ENCODE measurements at regions not wholly inside any gene's neighbourhood (a gene's known extent, or its start where the extent isn't known, plus 50 kb on each side); places are given as distances from the start of the nearest gene placed in this dataset.

DNA sequence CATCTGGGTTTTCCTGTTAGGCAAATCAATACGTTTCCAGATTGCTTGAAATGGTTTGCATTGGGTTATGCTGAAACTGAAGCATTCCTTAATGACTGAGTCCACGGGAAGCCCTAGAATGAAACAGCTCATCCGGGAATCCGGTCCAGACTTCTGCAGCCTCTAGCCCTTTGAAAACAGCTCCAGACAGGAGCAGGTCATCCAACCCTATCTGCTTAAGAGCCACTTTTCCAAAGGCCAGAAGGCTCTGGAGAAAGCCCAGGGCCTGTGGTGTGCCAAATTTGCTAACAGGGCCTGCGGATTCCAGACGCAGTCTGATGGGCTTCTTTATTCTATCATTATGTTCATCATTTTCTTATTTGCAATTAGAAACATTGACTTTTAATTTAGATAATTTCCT, 265.4 kb downstream of the SKIDA1 start:
- Mint-ChIP-seq H3K4me1 (ENCODE audit: low read depth, unreplicated experiment) (no peaks in the 10 kb centered on the region), H3K9me3 (ENCODE audit: unreplicated experiment) (peaks cover 3% of the 10 kb centered on the region), H3K27me3 (ENCODE audit: unreplicated experiment) (peaks cover 5% of the 10 kb centered on the region), H3K4me3 (ENCODE audit: unreplicated experiment) (no peak overlapping the region), H3K27ac (ENCODE audit: unreplicated experiment) (no peak overlapping the region), H3K36me3 (ENCODE audit: unreplicated experiment) (no peaks in the 10 kb centered on the region)
- no peak for DNase-seq
- TF ChIP-seq, protein P1, sequence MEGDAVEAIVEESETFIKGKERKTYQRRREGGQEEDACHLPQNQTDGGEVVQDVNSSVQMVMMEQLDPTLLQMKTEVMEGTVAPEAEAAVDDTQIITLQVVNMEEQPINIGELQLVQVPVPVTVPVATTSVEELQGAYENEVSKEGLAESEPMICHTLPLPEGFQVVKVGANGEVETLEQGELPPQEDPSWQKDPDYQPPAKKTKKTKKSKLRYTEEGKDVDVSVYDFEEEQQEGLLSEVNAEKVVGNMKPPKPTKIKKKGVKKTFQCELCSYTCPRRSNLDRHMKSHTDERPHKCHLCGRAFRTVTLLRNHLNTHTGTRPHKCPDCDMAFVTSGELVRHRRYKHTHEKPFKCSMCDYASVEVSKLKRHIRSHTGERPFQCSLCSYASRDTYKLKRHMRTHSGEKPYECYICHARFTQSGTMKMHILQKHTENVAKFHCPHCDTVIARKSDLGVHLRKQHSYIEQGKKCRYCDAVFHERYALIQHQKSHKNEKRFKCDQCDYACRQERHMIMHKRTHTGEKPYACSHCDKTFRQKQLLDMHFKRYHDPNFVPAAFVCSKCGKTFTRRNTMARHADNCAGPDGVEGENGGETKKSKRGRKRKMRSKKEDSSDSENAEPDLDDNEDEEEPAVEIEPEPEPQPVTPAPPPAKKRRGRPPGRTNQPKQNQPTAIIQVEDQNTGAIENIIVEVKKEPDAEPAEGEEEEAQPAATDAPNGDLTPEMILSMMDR (IDR thresholded peaks at IDR 0.05; ENCODE audit: partially characterized antibody, unreplicated experiment), result no peak

DNA sequence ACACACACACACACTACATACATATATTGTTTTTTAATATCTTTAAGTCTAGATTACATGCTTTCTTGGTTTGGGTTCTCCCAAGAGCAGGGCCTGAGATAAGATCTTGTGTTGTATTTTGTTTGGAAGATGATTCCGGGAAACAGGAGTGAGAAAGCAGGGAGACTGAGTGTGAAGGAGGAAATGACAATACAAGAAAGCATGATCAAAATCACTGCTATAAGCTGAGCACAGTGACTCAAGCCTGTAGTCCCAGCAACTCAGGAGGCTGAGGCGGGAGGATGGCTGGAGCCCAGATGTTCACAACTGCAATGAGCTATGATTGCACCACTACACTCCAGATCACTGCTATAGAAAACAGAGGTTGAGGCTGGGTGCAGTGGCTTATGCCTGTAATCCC, 267.6 kb downstream of the SKIDA1 start:
- DNase-seq, result no peak
- H3K27ac Mint-ChIP-seq (ENCODE audit: unreplicated experiment), result no peak overlapping the region
- H3K27me3 Mint-ChIP-seq (ENCODE audit: unreplicated experiment), result peaks cover 5% of the 10 kb centered on the region
- H3K4me3 Mint-ChIP-seq (ENCODE audit: unreplicated experiment), result no peak overlapping the region
- TF ChIP-seq, protein P1 (IDR thresholded peaks at IDR 0.05; ENCODE audit: partially characterized antibody, unreplicated experiment), result no peak
- H3K4me1 Mint-ChIP-seq (ENCODE audit: low read depth, unreplicated experiment), result no peaks in the 10 kb centered on the region
- H3K36me3 Mint-ChIP-seq (ENCODE audit: unreplicated experiment), result no peaks in the 10 kb centered on the region
- H3K9me3 Mint-ChIP-seq (ENCODE audit: unreplicated experiment), result peaks cover 3% of the 10 kb centered on the region

DNA sequence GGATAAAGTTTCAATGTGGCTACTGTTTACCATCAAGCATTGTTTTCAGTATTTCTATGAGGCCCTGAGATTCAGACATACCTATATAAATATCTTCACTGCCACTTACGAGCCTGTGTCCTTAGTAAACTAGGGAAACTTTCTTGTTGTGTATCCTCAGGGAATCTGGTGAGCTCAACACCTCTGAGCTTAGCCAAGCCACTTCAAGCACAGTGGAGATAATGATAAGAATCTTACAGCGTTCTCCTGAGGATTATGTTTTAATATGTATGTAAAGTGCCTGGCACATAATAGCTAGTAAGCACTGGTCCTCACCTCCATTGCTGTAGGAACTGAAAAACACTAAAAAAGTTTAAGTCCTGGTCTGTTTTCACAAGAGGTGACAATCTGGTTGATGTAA, 268.3 kb downstream of the SKIDA1 start:
- no peak overlapping the region for H3K27ac Mint-ChIP-seq (ENCODE audit: unreplicated experiment)
- no peak overlapping the region for H3K4me3 Mint-ChIP-seq (ENCODE audit: unreplicated experiment)
- DNase-seq, result no peak
- peaks cover 5% of the 10 kb centered on the region for H3K27me3 Mint-ChIP-seq (ENCODE audit: unreplicated experiment)
- no peaks in the 10 kb centered on the region for H3K36me3 Mint-ChIP-seq (ENCODE audit: unreplicated experiment)
- TF ChIP-seq, protein P1 (IDR thresholded peaks at IDR 0.05; ENCODE audit: partially characterized antibody, unreplicated experiment), result no peak
- H3K9me3 Mint-ChIP-seq (ENCODE audit: unreplicated experiment), result peaks cover 3% of the 10 kb centered on the region
- H3K4me1 Mint-ChIP-seq (ENCODE audit: low read depth, unreplicated experiment), result no peaks in the 10 kb centered on the region

DNA sequence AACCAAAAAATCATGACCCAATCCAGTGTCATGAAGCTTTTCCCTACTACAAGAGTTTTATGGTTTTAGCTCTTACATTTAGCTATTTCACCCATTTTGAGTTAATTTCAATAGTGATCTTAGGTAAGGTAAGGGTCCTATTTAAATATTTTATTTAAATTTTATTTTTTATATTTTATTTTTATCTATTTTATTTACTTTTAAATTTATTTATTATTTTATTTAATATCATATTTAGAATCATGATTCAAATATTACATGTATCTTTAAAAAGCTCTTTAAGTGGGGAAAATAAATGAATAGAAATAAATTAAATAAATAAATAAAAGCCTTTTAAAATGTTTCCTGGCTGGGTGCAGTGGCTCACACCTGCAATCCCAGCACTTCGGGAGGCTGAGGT, 276.0 kb downstream of the SKIDA1 start:
- no peaks in the 10 kb centered on the region for H3K36me3 Mint-ChIP-seq (ENCODE audit: unreplicated experiment)
- no peak overlapping the region for H3K4me3 Mint-ChIP-seq (ENCODE audit: unreplicated experiment)
- H3K9me3 Mint-ChIP-seq (ENCODE audit: unreplicated experiment), result peaks cover 1% of the 10 kb centered on the region
- no peak overlapping the region for H3K27ac Mint-ChIP-seq (ENCODE audit: unreplicated experiment)
- TF ChIP-seq, protein P1 (IDR thresholded peaks at IDR 0.05; ENCODE audit: partially characterized antibody, unreplicated experiment), result no peak
- DNase-seq, result no peak
- no peaks in the 10 kb centered on the region for H3K4me1 Mint-ChIP-seq (ENCODE audit: low read depth, unreplicated experiment)
- H3K27me3 Mint-ChIP-seq (ENCODE audit: unreplicated experiment), result no peaks in the 10 kb centered on the region

DNA sequence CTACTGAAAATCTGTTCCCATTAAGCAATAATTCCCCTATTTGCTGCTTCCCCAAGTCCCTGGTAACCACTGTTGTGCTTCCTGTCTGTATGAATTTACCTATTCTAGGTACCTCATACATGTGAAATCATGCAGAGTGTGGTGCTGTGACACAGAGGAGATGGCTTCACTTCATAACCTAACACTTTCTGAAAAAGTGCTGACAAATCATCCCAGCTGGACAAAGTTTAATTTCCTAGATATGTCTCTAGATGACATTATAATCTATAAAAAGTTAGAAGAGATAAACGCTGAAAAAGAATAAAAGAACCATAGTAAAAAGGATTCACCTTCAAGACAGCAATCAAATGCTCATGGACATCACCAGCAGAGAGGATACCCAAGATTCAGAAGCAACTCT, 277.9 kb downstream of the SKIDA1 start:
- Mint-ChIP-seq H3K36me3 (ENCODE audit: unreplicated experiment) (no peaks in the 10 kb centered on the region), H3K4me3 (ENCODE audit: unreplicated experiment) (no peak overlapping the region), H3K27ac (ENCODE audit: unreplicated experiment) (no peak overlapping the region), H3K27me3 (ENCODE audit: unreplicated experiment) (no peaks in the 10 kb centered on the region), H3K9me3 (ENCODE audit: unreplicated experiment) (peaks cover 1% of the 10 kb centered on the region), H3K4me1 (ENCODE audit: low read depth, unreplicated experiment) (no peaks in the 10 kb centered on the region)
- no peak for DNase-seq
- TF ChIP-seq, protein P1 (IDR thresholded peaks at IDR 0.05; ENCODE audit: partially characterized antibody, unreplicated experiment), result no peak
